OCI-M2 (cell line): ENCODE measurements at regions not wholly inside any gene's neighbourhood (a gene's known extent, or its start where the extent isn't known, plus 50 kb on each side); places are given as distances from the start of the nearest gene placed in this dataset.
"Not testable (repeated sequence)": the region's sequence is repeated elsewhere in the genome, so short reads cannot be mapped to it uniquely, and the experiment has no call there.

ENCODE experiments used
- DNase-seq: peaks from one replicate; lab custom pipeline; 2025; ENCODE audit not compliant: unreplicated experiment; lab: John Stamatoyannopoulos, UW

GRCh38 chr13:76297331-76297730, 588.9 kb downstream of the KCTD12 start:
- DNase-seq = no peak

GRCh38 chr13:76296751-76297150, 589.5 kb downstream of the KCTD12 start:
- no peak for DNase-seq

GRCh38 chr13:76295020-76295419, 591.2 kb downstream of the KCTD12 start:
- not testable (repeated sequence) for DNase-seq

- DNase-seq = no peak
Measured at GRCh38 chr13:76293751-76294150, 592.5 kb downstream of the KCTD12 start.

GRCh38 chr13:76293346-76293745, 592.9 kb downstream of the KCTD12 start:
- DNase-seq = no peak

- no peak for DNase-seq
Measured at GRCh38 chr13:76292726-76293125, 593.5 kb downstream of the KCTD12 start.

- DNase-seq = no peak
Measured at GRCh38 chr13:76292031-76292430, 594.2 kb downstream of the KCTD12 start.

GRCh38 chr13:76289558-76289957, 596.6 kb downstream of the KCTD12 start:
- DNase-seq = no peak

GRCh38 chr13:76286178-76286577, 600.0 kb downstream of the KCTD12 start:
- no peak for DNase-seq

GRCh38 chr13:76285463-76285862, 600.7 kb downstream of the KCTD12 start:
- DNase-seq = no peak

- DNase-seq = not testable (repeated sequence)
Measured at GRCh38 chr13:76279766-76280165, 606.4 kb downstream of the KCTD12 start.

GRCh38 chr13:76271728-76272232, 614.4 kb downstream of the KCTD12 start:
- no peak for DNase-seq

GRCh38 chr13:76268307-76268706, 617.9 kb downstream of the KCTD12 start:
- DNase-seq = not testable (repeated sequence)

GRCh38 chr13:76267216-76267615, 619.0 kb downstream of the KCTD12 start:
- DNase-seq = no peak

- DNase-seq = no peak
Measured at GRCh38 chr13:76266561-76266960, 619.6 kb downstream of the KCTD12 start.

- DNase-seq = no peak
Measured at GRCh38 chr13:76250211-76250610, 614.1 kb downstream of the LMO7 start.

- DNase-seq = no peak
Measured at GRCh38 chr13:76245920-76246319, 609.8 kb downstream of the LMO7 start.

GRCh38 chr13:76245211-76245610, 609.1 kb downstream of the LMO7 start:
- no peak for DNase-seq

GRCh38 chr13:76243120-76243519, 607.0 kb downstream of the LMO7 start:
- not testable (repeated sequence) for DNase-seq

GRCh38 chr13:76239031-76239680, 603.0 kb downstream of the LMO7 start:
- DNase-seq = no peak

- DNase-seq = no peak
Measured at GRCh38 chr13:76231522-76232167, 595.5 kb downstream of the LMO7 start.

- no peak for DNase-seq
Measured at GRCh38 chr13:76229281-76229680, 593.2 kb downstream of the LMO7 start.

GRCh38 chr13:76226941-76227340, 590.8 kb downstream of the LMO7 start:
- no peak for DNase-seq
